ENCODE measurements at regions not wholly inside any gene's neighbourhood (a gene's known extent, or its start where the extent isn't known, plus 50 kb on each side); places are given as distances from the start of the nearest gene placed in this dataset.

- Histone ChIP-seq H3K4me3 (no peak overlapping the region), H3K27me3 (ENCODE audit: low read depth) (peaks cover 97% of the 10 kb centered on the region), H3K9me3 (replicated peaks) (no peaks in the 10 kb centered on the region), H3K4me1 (no peaks in the 10 kb centered on the region), H3K36me3 (no peaks in the 10 kb centered on the region), H3K27ac (replicated peaks) (no peak overlapping the region)
- no peak for DNase-seq
- TF ChIP-seq CTCF (IDR thresholded peaks at IDR 0.05; ENCODE audit: borderline replicate concordance): no peak
- intact Hi-C loops (cut with micrococcal nuclease): no loop called here
These were observed 77.7 kb downstream of the TMEM174 start for GRCh38 chr5:73250645-73251044.

GRCh38 chr5:73242735-73243134 lies 69.7 kb downstream of the TMEM174 start:
- no peak for DNase-seq
- peaks cover 100% of the 10 kb centered on the region for H3K27me3 ChIP-seq (ENCODE audit: low read depth)
- H3K9me3 ChIP-seq (replicated peaks): no peaks in the 10 kb centered on the region
- no peaks in the 10 kb centered on the region for H3K4me1 ChIP-seq
- intact Hi-C loops (cut with micrococcal nuclease): no loop called here
- H3K27ac ChIP-seq (replicated peaks): no peak overlapping the region
- TF ChIP-seq CTCF (IDR thresholded peaks at IDR 0.05; ENCODE audit: borderline replicate concordance): no peak
- H3K36me3 ChIP-seq: no peaks in the 10 kb centered on the region
- H3K4me3 ChIP-seq: no peak overlapping the region

- peaks cover 100% of the 10 kb centered on the region for H3K27me3 ChIP-seq (ENCODE audit: low read depth)
- DNase-seq: no peak
- intact Hi-C loops (cut with micrococcal nuclease): no loop called here
- no peaks in the 10 kb centered on the region for H3K36me3 ChIP-seq
- no peak overlapping the region for H3K27ac ChIP-seq (replicated peaks)
- TF ChIP-seq CTCF (IDR thresholded peaks at IDR 0.05; ENCODE audit: borderline replicate concordance): no peak
- no peak overlapping the region for H3K4me3 ChIP-seq
- H3K9me3 ChIP-seq (replicated peaks): no peaks in the 10 kb centered on the region
- H3K4me1 ChIP-seq: peaks cover 7% of the 10 kb centered on the region
These were observed 65.9 kb downstream of the TMEM174 start for GRCh38 chr5:73238873-73239272.

GRCh38 chr5:73236541-73237128 lies 63.6 kb downstream of the TMEM174 start:
- DNase-seq: no peak
- TF ChIP-seq CTCF (IDR thresholded peaks at IDR 0.05; ENCODE audit: borderline replicate concordance): no peak
- Histone ChIP-seq H3K36me3 (no peaks in the 10 kb centered on the region), H3K27me3 (ENCODE audit: low read depth) (peaks cover 100% of the 10 kb centered on the region), H3K4me1 (peaks cover 26% of the 10 kb centered on the region), H3K27ac (replicated peaks) (no peak overlapping the region), H3K4me3 (no peak overlapping the region), H3K9me3 (replicated peaks) (no peaks in the 10 kb centered on the region)
- intact Hi-C loops (cut with micrococcal nuclease): no loop called here

- Histone ChIP-seq H3K36me3 (no peaks in the 10 kb centered on the region), H3K27me3 (ENCODE audit: low read depth) (peaks cover 100% of the 10 kb centered on the region), H3K9me3 (replicated peaks) (no peaks in the 10 kb centered on the region), H3K4me3 (peak overlapping the region; percentile 65), H3K4me1 (peaks cover 32% of the 10 kb centered on the region), H3K27ac (replicated peaks) (no peak overlapping the region)
- intact Hi-C loops (cut with micrococcal nuclease): no loop called here
- TF ChIP-seq CTCF (IDR thresholded peaks at IDR 0.05; ENCODE audit: borderline replicate concordance): no peak
- no peak for DNase-seq
These were observed 61.2 kb downstream of the TMEM174 start for GRCh38 chr5:73234204-73234555.
